OCI-LY3 (cell line): ENCODE measurements at regions not wholly inside any gene's neighbourhood (a gene's known extent, or its start where the extent isn't known, plus 50 kb on each side); places are given as distances from the start of the nearest gene placed in this dataset.

Experiments used
- CTCF ChIP-seq: fragments of 200-600, 300-600 bp; sonication (generic); IDR thresholded peaks from 2 replicates; pipeline ENCODE4 v1.5.1; 2014; ENCODE audit warnings: antibody characterized with exemption, low read length, low read depth
- EZH2phosphoT487 ChIP-seq: fragments of 200-600 bp; shearing (Covaris generic); IDR thresholded peaks from 2 replicates; pipeline ENCODE4 v1.6.1; 2018; ENCODE audit warnings: antibody characterized with exemption, mixed run types, low read depth

- TF ChIP-seq CTCF (no peak), EZH2phosphoT487 (no peak)
Measured at GRCh38 chrX:7789200-7789599, 53.8 kb upstream of the VCX start.
